Parathyroid adenoma (tissue), 2 donors: ENCODE measurements at regions not wholly inside any gene's neighbourhood (a gene's known extent, or its start where the extent isn't known, plus 50 kb on each side); places are given as distances from the start of the nearest gene placed in this dataset.

Experiments
- H2AFZ ChIP-seq: fragments of 300-600 bp; sonication (generic); one replicate; pipeline ENCODE4 v1.7.0; 2017; ENCODE audit warnings: antibody characterized with exemption, mild to moderate bottlenecking
- H3K27ac ChIP-seq: fragments of 300-600 bp; sonication (generic); one replicate; pipeline ENCODE4 v1.7.0; 2017
- H3K27me3 ChIP-seq: fragments of 300-600 bp; sonication (generic); one replicate; pipeline ENCODE4 v1.7.0; 2017; ENCODE audit warnings: low read length; ENCODE audit not compliant: control insufficient read depth, insufficient read depth
- H3K36me3 ChIP-seq: fragments of 300-600 bp; sonication (generic); one replicate; pipeline ENCODE4 v1.7.0; 2017; ENCODE audit warnings: low read length; ENCODE audit not compliant: control insufficient read depth, insufficient read depth
- H3K4me1 ChIP-seq: fragments of 300-600 bp; sonication (generic); one replicate; pipeline ENCODE4 v1.7.0; 2017; ENCODE audit warnings: control low read depth
- H3K4me2 ChIP-seq: fragments of 300-600 bp; sonication (generic); one replicate; pipeline ENCODE4 v1.7.0; 2017; ENCODE audit warnings: low read length
- H3K4me3 ChIP-seq: fragments of 300-600 bp; sonication (generic); one replicate; pipeline ENCODE4 v1.7.0; 2017; ENCODE audit warnings: low read depth, low read length
- H3K79me2 ChIP-seq: fragments of 300-600 bp; sonication (generic); one replicate; pipeline ENCODE4 v1.7.0; 2017; ENCODE audit warnings: control low read depth
- H3K9ac ChIP-seq: fragments of 300-600 bp; sonication (generic); one replicate; pipeline ENCODE4 v1.7.0; 2017; ENCODE audit warnings: mild to moderate bottlenecking
- H3K9me3 ChIP-seq: fragments of 300-600 bp; sonication (generic); one replicate; pipeline ENCODE4 v1.7.0; 2017; ENCODE audit warnings: low read length; ENCODE audit not compliant: control insufficient read depth
- TF ChIP-seq, protein P1 (sequence below): fragments of 300-600 bp; sonication (generic); IDR thresholded peaks from one replicate; pipeline ENCODE4 v1.7.0; 2017; ENCODE audit warnings: antibody characterized with exemption, mild to moderate bottlenecking
- donor health status: primary hyperparathyroidism.

DNA sequence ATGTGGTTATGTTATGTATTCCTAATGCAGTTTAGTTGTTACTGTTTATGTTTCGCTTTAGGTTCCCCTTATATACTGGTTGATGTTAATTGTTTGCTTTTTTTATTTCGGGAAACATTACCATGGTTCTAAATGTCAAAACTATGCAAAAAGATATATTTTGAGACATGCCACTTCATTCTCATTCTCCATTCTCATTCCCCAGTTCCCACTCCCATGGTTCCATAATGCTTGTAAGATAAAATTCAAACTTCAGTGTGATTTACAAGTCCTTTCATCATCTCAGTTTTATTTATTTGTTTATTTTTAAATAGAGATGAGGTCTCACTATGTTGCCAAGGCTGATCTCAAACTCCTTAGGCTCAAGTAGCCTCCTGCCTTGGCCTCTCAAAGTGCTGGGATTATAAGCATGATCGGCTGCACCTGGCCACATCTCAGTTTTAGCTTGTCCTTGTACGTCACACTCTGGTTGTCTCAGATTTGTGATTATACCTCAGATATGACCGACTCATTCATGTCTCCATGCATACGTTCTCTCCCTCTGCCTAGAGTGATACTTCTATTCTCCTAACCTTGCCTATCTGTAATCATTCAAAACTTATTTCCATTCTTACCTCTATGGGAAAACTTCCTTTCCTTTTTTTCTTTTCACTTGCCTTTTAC lies 407.8 kb upstream of the RGS6 start:
- Histone ChIP-seq H3K79me2 (no peaks in the 10 kb centered on the region), H3K9ac (no peak overlapping the region), H3K4me1 (no peaks in the 10 kb centered on the region), H3K27me3 (no peaks in the 10 kb centered on the region), H3K4me2 (no peak overlapping the region), H3K27ac (no peak overlapping the region), H2AFZ (no peak overlapping the region), H3K9me3 (no peaks in the 10 kb centered on the region), H3K4me3 (no peak overlapping the region), H3K36me3 (no peaks in the 10 kb centered on the region)
- TF ChIP-seq, protein P1, sequence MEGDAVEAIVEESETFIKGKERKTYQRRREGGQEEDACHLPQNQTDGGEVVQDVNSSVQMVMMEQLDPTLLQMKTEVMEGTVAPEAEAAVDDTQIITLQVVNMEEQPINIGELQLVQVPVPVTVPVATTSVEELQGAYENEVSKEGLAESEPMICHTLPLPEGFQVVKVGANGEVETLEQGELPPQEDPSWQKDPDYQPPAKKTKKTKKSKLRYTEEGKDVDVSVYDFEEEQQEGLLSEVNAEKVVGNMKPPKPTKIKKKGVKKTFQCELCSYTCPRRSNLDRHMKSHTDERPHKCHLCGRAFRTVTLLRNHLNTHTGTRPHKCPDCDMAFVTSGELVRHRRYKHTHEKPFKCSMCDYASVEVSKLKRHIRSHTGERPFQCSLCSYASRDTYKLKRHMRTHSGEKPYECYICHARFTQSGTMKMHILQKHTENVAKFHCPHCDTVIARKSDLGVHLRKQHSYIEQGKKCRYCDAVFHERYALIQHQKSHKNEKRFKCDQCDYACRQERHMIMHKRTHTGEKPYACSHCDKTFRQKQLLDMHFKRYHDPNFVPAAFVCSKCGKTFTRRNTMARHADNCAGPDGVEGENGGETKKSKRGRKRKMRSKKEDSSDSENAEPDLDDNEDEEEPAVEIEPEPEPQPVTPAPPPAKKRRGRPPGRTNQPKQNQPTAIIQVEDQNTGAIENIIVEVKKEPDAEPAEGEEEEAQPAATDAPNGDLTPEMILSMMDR: no peak

DNA sequence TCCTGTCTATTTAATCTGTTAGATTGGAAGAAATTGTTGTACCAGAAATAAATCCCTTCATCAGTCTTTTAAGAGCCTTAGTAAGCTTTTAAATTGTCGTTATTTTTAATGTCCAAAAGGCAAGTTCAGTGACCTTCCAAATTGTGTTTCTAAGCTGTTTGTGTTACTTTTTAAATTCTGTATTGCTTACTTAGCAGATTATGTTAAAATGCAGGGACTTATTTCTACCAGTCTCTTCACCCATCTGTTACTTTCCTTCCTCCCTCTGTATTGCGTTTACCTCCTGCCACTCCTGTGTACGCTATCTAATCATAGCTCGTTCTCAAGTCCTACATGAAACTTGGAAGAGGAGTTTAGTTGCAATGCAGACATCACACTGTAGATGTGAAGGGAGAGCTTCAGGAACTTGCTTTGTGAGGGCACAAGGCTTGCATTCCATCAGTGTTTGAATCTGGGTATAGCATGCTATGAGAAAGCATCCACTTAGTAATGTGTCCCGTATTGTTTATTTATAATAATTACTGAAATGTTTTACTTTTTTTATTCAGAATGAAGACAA lies 406.5 kb upstream of the RGS6 start:
- no peak overlapping the region for H3K9ac ChIP-seq
- H3K27ac ChIP-seq: no peak overlapping the region
- TF ChIP-seq, protein P1: no peak
- no peaks in the 10 kb centered on the region for H3K79me2 ChIP-seq
- H3K9me3 ChIP-seq: no peaks in the 10 kb centered on the region
- no peak overlapping the region for H2AFZ ChIP-seq
- H3K36me3 ChIP-seq: no peaks in the 10 kb centered on the region
- no peak overlapping the region for H3K4me2 ChIP-seq
- H3K4me3 ChIP-seq: no peak overlapping the region
- no peaks in the 10 kb centered on the region for H3K27me3 ChIP-seq
- H3K4me1 ChIP-seq: no peaks in the 10 kb centered on the region

DNA sequence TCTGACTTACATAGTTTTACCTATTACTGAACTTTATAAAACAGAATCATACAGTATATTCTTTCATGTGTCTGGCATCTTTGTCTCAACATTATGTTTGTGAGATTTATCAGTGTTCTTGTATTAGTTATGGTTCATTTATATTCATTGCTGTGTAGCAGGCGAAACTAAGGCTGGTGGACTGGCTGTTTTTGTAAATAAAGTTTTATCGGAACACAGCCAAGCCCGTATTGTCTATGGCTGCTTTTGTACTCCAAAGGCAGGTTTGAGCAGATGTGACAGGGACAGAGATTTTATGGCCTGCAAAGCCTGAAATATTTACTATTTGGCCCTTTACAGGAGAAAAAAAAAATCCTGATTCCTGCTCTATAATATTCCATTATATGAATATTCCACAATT lies 405.8 kb upstream of the RGS6 start:
- no peaks in the 10 kb centered on the region for H3K36me3 ChIP-seq
- no peaks in the 10 kb centered on the region for H3K9me3 ChIP-seq
- TF ChIP-seq, protein P1: no peak
- H3K4me3 ChIP-seq: no peak overlapping the region
- H3K27ac ChIP-seq: no peak overlapping the region
- no peaks in the 10 kb centered on the region for H3K79me2 ChIP-seq
- no peak overlapping the region for H3K4me2 ChIP-seq
- no peaks in the 10 kb centered on the region for H3K27me3 ChIP-seq
- H3K4me1 ChIP-seq: no peaks in the 10 kb centered on the region
- H2AFZ ChIP-seq: no peak overlapping the region
- no peak overlapping the region for H3K9ac ChIP-seq

DNA sequence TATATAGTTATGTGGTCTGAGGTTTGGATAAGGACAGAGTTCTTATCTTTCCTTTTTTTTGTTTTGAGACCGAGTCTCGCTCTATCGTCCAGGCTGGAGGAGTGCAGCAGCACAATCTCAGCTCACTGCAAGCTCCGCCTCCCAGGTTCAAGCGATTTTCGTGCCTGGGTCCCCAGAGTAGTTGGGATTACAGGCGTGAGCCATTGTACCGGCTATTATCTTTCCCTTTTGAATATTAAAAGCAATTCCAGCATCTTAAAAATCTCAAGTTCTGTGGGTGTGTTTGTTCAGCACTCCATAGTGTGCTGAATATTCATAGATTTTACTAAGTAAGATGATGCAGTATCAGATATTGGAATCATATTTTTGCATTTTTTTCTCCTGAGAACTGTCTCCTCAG lies 404.4 kb upstream of the RGS6 start:
- H3K27me3 ChIP-seq: no peaks in the 10 kb centered on the region
- H3K4me3 ChIP-seq: no peak overlapping the region
- H3K4me1 ChIP-seq: no peaks in the 10 kb centered on the region
- H3K9me3 ChIP-seq: no peaks in the 10 kb centered on the region
- no peak overlapping the region for H3K27ac ChIP-seq
- H3K9ac ChIP-seq: no peak overlapping the region
- TF ChIP-seq, protein P1: no peak
- no peaks in the 10 kb centered on the region for H3K79me2 ChIP-seq
- no peak overlapping the region for H2AFZ ChIP-seq
- no peaks in the 10 kb centered on the region for H3K36me3 ChIP-seq
- no peak overlapping the region for H3K4me2 ChIP-seq

DNA sequence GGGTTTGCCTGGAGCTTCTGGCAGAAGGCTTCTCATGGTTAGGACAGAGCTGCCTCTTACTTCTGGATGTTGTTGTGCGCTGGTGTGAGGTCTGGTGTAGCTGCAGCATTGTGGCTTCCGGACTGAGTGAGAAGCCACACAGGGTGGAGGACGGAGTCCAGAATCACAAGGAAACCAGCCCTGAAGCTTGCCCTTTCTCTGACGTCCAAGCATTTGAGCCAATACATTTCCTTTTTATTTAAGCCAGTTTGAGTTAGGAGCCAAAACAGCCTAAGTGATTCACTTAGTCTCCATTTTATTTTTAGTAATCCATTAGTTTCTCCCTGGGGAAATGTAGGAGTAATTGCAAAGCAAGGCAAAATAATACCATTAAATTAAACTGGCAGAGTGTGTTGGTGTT lies 402.4 kb upstream of the RGS6 start:
- Histone ChIP-seq H3K4me2 (no peak overlapping the region), H3K27ac (no peak overlapping the region), H3K27me3 (no peaks in the 10 kb centered on the region), H2AFZ (no peak overlapping the region), H3K9me3 (no peaks in the 10 kb centered on the region), H3K9ac (no peak overlapping the region), H3K4me3 (no peak overlapping the region), H3K4me1 (no peaks in the 10 kb centered on the region), H3K36me3 (no peaks in the 10 kb centered on the region), H3K79me2 (no peaks in the 10 kb centered on the region)
- TF ChIP-seq, protein P1: no peak
